ENCODE measurements at regions not wholly inside any gene's neighbourhood (a gene's known extent, or its start where the extent isn't known, plus 50 kb on each side); places are given as distances from the start of the nearest gene placed in this dataset.

GRCh38 chr9:99326917-99327189, 104.8 kb downstream of the SEC61B start:
- TF ChIP-seq CTCF (IDR thresholded peaks at IDR 0.05; ENCODE audit: low read depth, low read length, poor library complexity, severe bottlenecking) (no peak), EZH2phosphoT487 (IDR thresholded peaks at IDR 0.05; ENCODE audit: borderline replicate concordance, low read length) (no peak)

Measured in DOHH2 (cell line).